HG03521 (cell line): ENCODE measurements at regions not wholly inside any gene's neighbourhood (a gene's known extent, or its start where the extent isn't known, plus 50 kb on each side); places are given as distances from the start of the nearest gene placed in this dataset.

Experiments used
- ATAC-seq: cut with Tn5 transposase; IDR thresholded peaks from one replicate; pipeline ENCODE4 v1.9.1; 2021; ENCODE audit warnings: mild to moderate bottlenecking, moderate library complexity; ENCODE audit not compliant: unreplicated experiment

- ATAC-seq: peak; percentile 96
Measured at GRCh38 chr6:40912158-40912946, 126.7 kb downstream of the UNC5CL start.

DNA sequence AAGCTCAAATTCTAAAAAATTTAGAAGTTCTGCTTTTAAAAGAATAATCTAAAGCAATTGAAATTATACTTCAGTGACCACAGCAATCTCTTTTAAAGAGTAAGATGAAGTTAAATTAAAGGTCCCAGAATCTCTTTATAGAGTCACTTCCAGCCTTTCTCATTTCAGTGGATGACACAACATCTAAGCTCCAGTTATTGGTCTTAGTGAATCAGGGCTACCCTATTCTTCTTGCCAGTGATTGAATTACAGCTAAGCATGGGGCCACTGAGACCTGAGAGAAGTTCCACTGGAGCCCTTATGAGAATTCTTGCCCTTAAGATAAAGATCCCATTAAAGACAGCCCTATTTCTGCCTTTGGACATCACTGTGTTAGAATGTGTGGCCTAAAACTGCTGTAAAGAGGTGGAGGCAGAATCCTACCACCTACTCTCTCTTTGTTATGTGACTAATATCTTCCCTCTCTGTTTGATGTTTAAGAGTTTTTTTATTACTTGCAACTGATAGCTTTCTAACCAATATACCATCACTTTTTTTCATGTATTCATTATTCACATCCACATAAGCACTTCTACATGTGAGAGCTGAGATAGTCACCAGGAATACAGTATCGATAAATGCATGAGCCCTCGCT is 128.6 kb downstream of the UNC5CL start:
- ATAC-seq: no peak

DNA sequence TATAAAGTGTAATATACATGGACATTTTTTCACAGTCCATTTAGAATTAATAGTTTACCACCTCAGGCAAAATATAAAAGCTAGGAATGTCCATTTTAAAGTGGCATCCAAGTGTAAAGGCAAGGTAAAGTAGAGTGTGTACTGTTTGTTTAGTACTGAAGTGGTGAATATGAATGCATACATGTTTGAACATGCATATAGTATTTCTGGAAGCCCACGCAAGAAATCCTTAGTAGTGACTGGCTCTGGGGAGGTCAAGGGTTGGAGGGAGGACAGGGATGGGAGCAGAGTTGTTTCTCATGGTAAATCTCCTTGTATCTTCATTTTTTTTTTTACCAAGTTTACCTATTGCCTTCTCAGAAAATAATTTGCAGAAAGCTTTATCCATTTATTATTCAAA is 129.2 kb downstream of the UNC5CL start:
- ATAC-seq: no peak

GRCh38 chr6:40907198-40907701 is 131.8 kb downstream of the UNC5CL start:
- no peak for ATAC-seq

DNA sequence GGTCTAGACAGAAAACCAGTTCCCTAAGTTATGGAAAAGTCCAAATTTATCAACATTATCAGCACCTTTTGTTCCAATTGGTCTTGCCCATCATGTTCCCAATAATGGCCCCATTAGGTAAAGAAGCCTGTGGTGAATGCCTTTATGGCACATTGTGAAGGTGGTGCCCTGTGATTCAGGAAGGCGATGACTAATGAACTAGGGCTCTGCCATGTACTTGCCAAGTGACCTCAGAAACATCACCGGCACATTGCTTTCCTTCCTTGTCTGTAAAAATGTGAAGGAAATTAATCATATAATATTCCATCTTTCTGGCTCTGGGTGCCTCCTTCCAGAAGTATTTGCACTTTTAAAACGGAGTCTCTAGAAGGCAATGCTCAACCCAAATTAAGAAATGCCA is 132.3 kb downstream of the UNC5CL start:
- no peak for ATAC-seq

DNA sequence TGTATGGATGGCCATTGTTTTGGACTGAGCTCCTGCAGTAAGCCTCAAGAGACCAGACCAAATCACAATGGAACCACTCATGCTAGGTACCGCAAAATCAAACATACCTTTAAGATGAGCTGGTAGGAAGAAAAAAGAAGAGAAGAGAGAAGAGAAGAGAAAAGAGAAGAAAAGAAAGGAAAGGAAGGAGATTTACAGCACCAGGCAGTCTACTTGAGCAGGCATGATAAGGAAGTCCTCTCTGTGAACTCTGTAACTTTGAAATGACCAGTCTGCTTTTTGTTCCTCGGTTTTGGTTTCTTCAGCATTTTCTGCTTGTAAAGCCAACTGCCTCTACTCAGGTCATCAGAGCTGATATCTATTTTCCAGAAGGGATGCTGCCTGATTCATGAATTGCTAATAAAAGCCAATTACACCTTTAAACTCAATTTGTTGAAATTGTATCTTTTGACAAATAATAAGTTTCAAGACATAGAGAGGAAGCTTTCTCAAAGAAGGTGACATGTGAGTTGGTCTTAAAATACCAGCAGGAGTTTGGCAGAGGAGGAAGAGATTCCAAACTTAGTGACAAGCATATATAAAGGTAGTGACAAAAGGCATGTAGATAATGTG is 134.3 kb downstream of the UNC5CL start:
- no peak for ATAC-seq

- no peak for ATAC-seq
Measured at GRCh38 chr6:40903456-40903855, 135.6 kb downstream of the UNC5CL start.

DNA sequence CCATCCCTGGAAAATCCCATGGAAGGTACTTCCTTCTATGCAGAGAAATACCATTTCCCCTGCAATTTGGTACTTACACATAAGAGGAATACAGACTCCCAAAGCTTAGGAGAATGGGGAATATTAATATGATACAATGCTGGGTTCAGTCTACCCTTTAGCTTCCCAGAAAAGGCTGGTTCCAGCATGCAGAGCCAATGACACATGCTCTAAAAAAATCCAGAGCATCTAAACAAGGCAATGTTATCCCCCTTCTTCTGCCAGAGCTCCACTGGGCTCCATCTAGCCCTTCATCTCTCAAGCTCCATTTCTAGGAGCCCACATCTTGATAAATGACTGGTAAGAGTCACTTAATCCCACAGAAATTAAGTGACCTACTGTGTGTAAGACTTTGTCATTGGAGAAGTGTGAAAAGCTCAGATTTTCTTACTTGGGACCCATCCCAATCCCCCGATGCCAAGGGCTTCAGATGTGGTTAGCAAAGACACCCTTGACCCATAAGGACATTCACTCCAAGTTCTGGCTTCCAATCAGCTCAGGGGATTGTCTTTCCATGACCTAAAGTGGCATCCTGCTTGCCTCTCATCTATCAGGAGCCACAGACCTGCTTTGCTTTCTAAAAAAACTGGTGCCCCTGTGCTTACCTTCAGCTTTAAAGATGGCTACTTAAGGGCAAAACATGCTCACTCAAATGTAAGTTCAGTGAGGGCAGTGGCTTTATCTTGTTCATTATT is 137.5 kb downstream of the UNC5CL start:
- no peak for ATAC-seq

DNA sequence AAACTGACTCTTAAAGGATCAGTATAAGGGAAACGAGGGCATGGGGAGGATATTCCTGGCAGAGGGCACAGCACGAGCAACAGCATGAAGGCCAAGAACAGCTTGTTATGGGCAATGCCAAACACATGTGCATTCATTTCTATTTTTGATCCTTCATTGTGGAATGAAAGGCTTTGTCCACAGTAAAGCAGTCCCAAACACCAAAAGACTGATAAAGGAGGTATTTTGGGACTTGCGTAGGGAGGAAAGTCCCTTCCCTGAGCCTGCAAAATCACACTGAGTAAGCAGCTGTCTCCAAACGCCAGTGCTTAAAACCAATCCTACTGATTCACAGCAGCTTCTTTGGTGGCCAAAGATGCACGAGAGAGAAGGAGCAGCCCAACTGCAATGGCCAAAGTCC is 138.2 kb downstream of the UNC5CL start:
- no peak for ATAC-seq

DNA sequence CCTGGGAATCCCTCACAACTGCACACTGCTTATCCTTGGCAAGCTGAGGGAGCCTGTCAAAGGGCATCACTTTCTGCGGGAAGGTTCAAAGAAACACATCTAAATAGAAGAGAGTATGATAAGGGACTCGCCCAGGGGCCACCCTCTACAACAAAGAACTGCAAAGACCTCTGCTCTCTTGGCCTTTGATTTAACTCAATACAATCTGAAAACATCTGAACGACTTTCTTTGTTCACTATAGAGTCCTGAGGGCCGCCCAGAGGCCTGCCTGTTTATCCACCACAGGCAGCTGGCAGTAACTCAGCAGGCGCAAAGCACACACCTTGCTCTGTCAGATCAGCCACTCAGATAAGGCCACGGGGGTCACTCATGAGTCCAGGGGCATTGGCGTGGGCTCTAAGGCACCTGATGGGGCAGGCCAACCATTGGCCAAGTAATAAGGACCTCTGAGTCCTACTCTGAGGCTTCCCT is 139.3 kb downstream of the UNC5CL start:
- ATAC-seq: no peak

GRCh38 chr6:40898073-40898472 is 140.9 kb downstream of the UNC5CL start:
- no peak for ATAC-seq

- ATAC-seq: no peak
Measured at GRCh38 chr6:40897390-40898003, 141.5 kb downstream of the UNC5CL start.

GRCh38 chr6:40896696-40897095 is 142.3 kb downstream of the UNC5CL start:
- ATAC-seq: no peak

- no peak for ATAC-seq
Measured at GRCh38 chr6:40894962-40895799, 143.8 kb downstream of the UNC5CL start.

- no peak for ATAC-seq
Measured at GRCh38 chr6:40893021-40893420, 146.0 kb downstream of the UNC5CL start.

GRCh38 chr6:40892223-40892622 is 146.8 kb downstream of the UNC5CL start:
- ATAC-seq: no peak

DNA sequence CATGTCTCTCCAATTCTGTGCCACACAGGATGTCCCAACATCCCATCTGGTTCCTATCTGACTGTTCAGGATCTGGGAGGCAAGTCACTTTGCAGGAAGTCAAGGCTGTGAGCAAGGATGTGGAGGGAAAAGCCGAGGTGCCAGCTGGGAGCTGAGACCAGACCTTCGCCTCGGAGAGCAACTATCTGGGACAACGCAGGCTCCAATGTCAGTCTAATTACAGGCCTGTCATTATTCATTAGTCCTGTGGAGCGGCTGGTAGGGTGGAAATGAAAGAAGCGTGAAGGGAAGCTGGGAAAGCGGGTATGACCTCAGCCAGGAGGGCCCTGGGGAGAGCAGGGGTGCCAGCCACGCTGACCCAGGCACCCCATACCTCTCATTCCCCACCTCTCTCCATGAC is 147.3 kb downstream of the UNC5CL start:
- ATAC-seq: no peak

GRCh38 chr6:40891131-40891530 is 147.9 kb downstream of the UNC5CL start:
- no peak for ATAC-seq

GRCh38 chr6:40889137-40889832 is 149.7 kb downstream of the UNC5CL start:
- no peak for ATAC-seq
